ENCODE measurements at regions not wholly inside any gene's neighbourhood (a gene's known extent, or its start where the extent isn't known, plus 50 kb on each side); places are given as distances from the start of the nearest gene placed in this dataset.

DNA sequence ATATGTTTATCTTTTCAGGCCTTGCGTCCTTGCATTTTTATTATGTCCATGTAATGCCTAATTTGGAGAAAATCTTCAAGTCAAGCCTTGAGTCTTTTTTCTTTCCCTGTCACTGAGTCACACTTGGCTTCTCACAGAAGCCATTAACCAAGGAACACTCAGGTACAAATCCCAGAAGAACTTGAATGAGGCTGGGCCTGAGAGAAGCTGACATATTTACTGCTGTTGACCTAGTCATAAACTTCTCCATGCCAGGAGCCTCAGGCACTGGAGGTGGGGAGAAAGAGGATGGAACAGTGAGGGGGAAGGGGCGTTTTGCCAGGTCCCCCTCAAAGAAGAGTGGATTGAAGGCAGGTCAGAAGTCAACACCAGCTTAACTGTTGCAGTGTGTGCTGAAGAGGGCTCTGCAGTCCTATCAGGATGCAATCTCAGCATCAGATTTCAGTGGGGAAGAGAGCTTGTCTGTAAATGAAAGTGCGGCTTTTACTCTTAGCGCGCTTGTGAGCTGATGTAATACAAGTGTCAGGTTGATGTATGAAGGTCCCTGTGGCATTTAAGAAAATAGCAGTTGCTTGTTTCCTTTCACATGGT is 526.0 kb downstream of the ETS1 start:
- H3K79me2 ChIP-seq (replicated peaks; ENCODE audit: insufficient read depth), result no peaks in the 10 kb centered on the region
- no peaks in the 10 kb centered on the region for H3K27me3 Mint-ChIP-seq (ENCODE audit: insufficient read depth, low read depth, poor library complexity)
- 0 out of 3 replicates have a peak, but pooled peaks cover 2% of the 10 kb centered on the region for H3K4me1 Mint-ChIP-seq
- H3F3A ChIP-seq (replicated peaks; ENCODE audit: low read depth), result no peaks in the 10 kb centered on the region
- no peaks in the 10 kb centered on the region for H3K9me3 Mint-ChIP-seq
- H3K9me2 ChIP-seq (ENCODE audit: insufficient read depth), result 0 out of 2 replicates have a peak, but pooled peaks cover 5% of the 10 kb centered on the region
- H3K4me1 ChIP-seq (ENCODE audit: insufficient read depth), result no peaks in the 10 kb centered on the region
- H3K27ac ChIP-seq (ENCODE audit: low read depth), result no peak overlapping the region
- H3K4me3 ChIP-seq, result no peak overlapping the region
- H3K4me2 ChIP-seq, result no peak overlapping the region
- H3K36me3 Mint-ChIP-seq (ENCODE audit: low read depth), result no peaks in the 10 kb centered on the region
- H3K4me3 Mint-ChIP-seq, result no peak overlapping the region
- H3K36me3 ChIP-seq (ENCODE audit: insufficient read depth), result no peaks in the 10 kb centered on the region
- DNase-seq (ENCODE audit: low spot score), result peak; percentile 8
- no peak for ATAC-seq
- TF ChIP-seq, protein P1, sequence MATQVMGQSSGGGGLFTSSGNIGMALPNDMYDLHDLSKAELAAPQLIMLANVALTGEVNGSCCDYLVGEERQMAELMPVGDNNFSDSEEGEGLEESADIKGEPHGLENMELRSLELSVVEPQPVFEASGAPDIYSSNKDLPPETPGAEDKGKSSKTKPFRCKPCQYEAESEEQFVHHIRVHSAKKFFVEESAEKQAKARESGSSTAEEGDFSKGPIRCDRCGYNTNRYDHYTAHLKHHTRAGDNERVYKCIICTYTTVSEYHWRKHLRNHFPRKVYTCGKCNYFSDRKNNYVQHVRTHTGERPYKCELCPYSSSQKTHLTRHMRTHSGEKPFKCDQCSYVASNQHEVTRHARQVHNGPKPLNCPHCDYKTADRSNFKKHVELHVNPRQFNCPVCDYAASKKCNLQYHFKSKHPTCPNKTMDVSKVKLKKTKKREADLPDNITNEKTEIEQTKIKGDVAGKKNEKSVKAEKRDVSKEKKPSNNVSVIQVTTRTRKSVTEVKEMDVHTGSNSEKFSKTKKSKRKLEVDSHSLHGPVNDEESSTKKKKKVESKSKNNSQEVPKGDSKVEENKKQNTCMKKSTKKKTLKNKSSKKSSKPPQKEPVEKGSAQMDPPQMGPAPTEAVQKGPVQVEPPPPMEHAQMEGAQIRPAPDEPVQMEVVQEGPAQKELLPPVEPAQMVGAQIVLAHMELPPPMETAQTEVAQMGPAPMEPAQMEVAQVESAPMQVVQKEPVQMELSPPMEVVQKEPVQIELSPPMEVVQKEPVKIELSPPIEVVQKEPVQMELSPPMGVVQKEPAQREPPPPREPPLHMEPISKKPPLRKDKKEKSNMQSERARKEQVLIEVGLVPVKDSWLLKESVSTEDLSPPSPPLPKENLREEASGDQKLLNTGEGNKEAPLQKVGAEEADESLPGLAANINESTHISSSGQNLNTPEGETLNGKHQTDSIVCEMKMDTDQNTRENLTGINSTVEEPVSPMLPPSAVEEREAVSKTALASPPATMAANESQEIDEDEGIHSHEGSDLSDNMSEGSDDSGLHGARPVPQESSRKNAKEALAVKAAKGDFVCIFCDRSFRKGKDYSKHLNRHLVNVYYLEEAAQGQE (IDR thresholded peaks at IDR 0.05; ENCODE audit: unreplicated experiment), result no peak
- TF ChIP-seq STAT1 (IDR thresholded peaks at IDR 0.05; ENCODE audit: unreplicated experiment), result no peak
- TF ChIP-seq, protein P2, sequence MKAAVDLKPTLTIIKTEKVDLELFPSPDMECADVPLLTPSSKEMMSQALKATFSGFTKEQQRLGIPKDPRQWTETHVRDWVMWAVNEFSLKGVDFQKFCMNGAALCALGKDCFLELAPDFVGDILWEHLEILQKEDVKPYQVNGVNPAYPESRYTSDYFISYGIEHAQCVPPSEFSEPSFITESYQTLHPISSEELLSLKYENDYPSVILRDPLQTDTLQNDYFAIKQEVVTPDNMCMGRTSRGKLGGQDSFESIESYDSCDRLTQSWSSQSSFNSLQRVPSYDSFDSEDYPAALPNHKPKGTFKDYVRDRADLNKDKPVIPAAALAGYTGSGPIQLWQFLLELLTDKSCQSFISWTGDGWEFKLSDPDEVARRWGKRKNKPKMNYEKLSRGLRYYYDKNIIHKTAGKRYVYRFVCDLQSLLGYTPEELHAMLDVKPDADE (IDR thresholded peaks at IDR 0.05), result no peak
- no peak for TF ChIP-seq CREB1 (CRISPR knock-in tag; IDR thresholded peaks at IDR 0.05; ENCODE audit: low read depth)
- TF ChIP-seq ZNF114 (CRISPR knock-in tag; IDR thresholded peaks at IDR 0.05), result no peak
- TF ChIP-seq, protein P3, sequence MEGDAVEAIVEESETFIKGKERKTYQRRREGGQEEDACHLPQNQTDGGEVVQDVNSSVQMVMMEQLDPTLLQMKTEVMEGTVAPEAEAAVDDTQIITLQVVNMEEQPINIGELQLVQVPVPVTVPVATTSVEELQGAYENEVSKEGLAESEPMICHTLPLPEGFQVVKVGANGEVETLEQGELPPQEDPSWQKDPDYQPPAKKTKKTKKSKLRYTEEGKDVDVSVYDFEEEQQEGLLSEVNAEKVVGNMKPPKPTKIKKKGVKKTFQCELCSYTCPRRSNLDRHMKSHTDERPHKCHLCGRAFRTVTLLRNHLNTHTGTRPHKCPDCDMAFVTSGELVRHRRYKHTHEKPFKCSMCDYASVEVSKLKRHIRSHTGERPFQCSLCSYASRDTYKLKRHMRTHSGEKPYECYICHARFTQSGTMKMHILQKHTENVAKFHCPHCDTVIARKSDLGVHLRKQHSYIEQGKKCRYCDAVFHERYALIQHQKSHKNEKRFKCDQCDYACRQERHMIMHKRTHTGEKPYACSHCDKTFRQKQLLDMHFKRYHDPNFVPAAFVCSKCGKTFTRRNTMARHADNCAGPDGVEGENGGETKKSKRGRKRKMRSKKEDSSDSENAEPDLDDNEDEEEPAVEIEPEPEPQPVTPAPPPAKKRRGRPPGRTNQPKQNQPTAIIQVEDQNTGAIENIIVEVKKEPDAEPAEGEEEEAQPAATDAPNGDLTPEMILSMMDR (conservative IDR thresholded peaks at IDR 0.05; ENCODE audit: low read depth in 2 of 2), result no peak
- TF ChIP-seq JUNB (IDR thresholded peaks at IDR 0.05; ENCODE audit: unreplicated experiment), result no peak
- TF ChIP-seq EZH2phosphoT487 (IDR thresholded peaks at IDR 0.05; ENCODE audit: unreplicated experiment), result no peak
- no peak for TF ChIP-seq POLR2AphosphoS5 (IDR thresholded peaks at IDR 0.05; ENCODE audit: low read depth)
- no peak for TF ChIP-seq NANOG (IDR thresholded peaks at IDR 0.05; ENCODE audit: borderline replicate concordance)
- TF ChIP-seq, protein P4, sequence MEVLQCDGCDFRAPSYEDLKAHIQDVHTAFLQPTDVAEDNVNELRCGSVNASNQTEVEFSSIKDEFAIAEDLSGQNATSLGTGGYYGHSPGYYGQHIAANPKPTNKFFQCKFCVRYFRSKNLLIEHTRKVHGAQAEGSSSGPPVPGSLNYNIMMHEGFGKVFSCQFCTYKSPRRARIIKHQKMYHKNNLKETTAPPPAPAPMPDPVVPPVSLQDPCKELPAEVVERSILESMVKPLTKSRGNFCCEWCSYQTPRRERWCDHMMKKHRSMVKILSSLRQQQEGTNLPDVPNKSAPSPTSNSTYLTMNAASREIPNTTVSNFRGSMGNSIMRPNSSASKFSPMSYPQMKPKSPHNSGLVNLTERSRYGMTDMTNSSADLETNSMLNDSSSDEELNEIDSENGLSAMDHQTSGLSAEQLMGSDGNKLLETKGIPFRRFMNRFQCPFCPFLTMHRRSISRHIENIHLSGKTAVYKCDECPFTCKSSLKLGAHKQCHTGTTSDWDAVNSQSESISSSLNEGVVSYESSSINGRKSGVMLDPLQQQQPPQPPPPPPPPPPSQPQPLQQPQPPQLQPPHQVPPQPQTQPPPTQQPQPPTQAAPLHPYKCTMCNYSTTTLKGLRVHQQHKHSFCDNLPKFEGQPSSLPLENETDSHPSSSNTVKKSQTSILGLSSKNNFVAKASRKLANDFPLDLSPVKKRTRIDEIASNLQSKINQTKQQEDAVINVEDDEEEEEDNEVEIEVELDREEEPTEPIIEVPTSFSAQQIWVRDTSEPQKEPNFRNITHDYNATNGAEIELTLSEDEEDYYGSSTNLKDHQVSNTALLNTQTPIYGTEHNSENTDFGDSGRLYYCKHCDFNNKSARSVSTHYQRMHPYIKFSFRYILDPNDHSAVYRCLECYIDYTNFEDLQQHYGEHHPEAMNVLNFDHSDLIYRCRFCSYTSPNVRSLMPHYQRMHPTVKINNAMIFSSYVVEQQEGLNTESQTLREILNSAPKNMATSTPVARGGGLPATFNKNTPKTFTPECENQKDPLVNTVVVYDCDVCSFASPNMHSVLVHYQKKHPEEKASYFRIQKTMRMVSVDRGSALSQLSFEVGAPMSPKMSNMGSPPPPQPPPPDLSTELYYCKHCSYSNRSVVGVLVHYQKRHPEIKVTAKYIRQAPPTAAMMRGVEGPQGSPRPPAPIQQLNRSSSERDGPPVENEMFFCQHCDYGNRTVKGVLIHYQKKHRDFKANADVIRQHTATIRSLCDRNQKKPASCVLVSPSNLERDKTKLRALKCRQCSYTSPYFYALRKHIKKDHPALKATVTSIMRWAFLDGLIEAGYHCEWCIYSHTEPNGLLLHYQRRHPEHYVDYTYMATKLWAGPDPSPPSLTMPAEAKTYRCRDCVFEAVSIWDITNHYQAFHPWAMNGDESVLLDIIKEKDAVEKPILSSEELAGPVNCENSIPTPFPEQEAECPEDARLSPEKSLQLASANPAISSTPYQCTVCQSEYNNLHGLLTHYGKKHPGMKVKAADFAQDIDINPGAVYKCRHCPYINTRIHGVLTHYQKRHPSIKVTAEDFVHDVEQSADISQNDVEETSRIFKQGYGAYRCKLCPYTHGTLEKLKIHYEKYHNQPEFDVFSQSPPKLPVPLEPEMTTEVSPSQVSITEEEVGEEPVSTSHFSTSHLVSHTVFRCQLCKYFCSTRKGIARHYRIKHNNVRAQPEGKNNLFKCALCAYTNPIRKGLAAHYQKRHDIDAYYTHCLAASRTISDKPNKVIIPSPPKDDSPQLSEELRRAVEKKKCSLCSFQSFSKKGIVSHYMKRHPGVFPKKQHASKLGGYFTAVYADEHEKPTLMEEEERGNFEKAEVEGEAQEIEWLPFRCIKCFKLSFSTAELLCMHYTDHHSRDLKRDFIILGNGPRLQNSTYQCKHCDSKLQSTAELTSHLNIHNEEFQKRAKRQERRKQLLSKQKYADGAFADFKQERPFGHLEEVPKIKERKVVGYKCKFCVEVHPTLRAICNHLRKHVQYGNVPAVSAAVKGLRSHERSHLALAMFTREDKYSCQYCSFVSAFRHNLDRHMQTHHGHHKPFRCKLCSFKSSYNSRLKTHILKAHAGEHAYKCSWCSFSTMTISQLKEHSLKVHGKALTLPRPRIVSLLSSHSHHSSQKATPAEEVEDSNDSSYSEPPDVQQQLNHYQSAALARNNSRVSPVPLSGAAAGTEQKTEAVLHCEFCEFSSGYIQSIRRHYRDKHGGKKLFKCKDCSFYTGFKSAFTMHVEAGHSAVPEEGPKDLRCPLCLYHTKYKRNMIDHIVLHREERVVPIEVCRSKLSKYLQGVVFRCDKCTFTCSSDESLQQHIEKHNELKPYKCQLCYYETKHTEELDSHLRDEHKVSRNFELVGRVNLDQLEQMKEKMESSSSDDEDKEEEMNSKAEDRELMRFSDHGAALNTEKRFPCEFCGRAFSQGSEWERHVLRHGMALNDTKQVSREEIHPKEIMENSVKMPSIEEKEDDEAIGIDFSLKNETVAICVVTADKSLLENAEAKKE (CRISPR knock-in tag; IDR thresholded peaks at IDR 0.05), result no peak
- no peak for TF ChIP-seq EZH2 (IDR thresholded peaks at IDR 0.05; ENCODE audit: low read depth, unreplicated experiment)
- no peak for TF ChIP-seq ZNF331 (CRISPR knock-in tag; IDR thresholded peaks at IDR 0.05; ENCODE audit: low read depth)
- H2AFZ ChIP-seq, result peak overlapping the region; percentile 87; the same call in 1 of the 2 replicates
- H3K27me3 ChIP-seq (ENCODE audit: insufficient read depth), result no peaks in the 10 kb centered on the region
- no peaks in the 10 kb centered on the region for H4K20me1 ChIP-seq (replicated peaks; ENCODE audit: insufficient read depth)
- no peak overlapping the region for H3K27ac Mint-ChIP-seq

All from GM23338 (cell line).